Upper lobe of left lung (tissue), 4 donors: ENCODE measurements at regions not wholly inside any gene's neighbourhood (a gene's known extent, or its start where the extent isn't known, plus 50 kb on each side); places are given as distances from the start of the nearest gene placed in this dataset.

ENCODE experiments used
- CTCF ChIP-seq, 6 experiments: fragments of 450-650 bp in 4 of 6; fragments of 200-600 bp in 2 of 6; sonication (generic) in 2 of 6; IDR thresholded peaks; one replicate each; pipeline ENCODE4 v1.5.1; 2016 to 2019; ENCODE audit warnings: antibody characterized with exemption in 6 of 6
- EP300 ChIP-seq, 4 donors: sonication (generic); formaldehyde crosslinking; IDR thresholded peaks; one replicate each; pipeline ENCODE4 v1.5.1; 2017; ENCODE audit warnings: antibody characterized with exemption in 4 of 4, control low read depth in 2 of 4
- POLR2A ChIP-seq, 4 donors: fragments of 450-650 bp; IDR thresholded peaks; one replicate each; pipeline ENCODE4 v1.5.1; 2016 to 2017; ENCODE audit warnings: antibody characterized with exemption in 4 of 4, mild to moderate bottlenecking in 2 of 4
- POLR2AphosphoS5 ChIP-seq, 2 donors: sonication (generic); formaldehyde crosslinking; IDR thresholded peaks; one replicate each; pipeline ENCODE4 v1.5.1; 2017; ENCODE audit warnings: antibody characterized with exemption in 2 of 2

GRCh38 chr14:98262566-98262965, 1009.4 kb downstream of the BCL11B start:
- TF ChIP-seq POLR2A (IDR thresholded peaks at IDR 0.05) = no peak
- TF ChIP-seq CTCF (IDR thresholded peaks at IDR 0.05) = no peak
- no peak for TF ChIP-seq EP300 (IDR thresholded peaks at IDR 0.05)
- no peak for TF ChIP-seq POLR2AphosphoS5 (IDR thresholded peaks at IDR 0.05)
